ENCODE measurements at regions not wholly inside any gene's neighbourhood (a gene's known extent, or its start where the extent isn't known, plus 50 kb on each side); places are given as distances from the start of the nearest gene placed in this dataset.

GRCh38 chr13:111594606-111595005 is 274.2 kb downstream of the TEX29 start:
- TF ChIP-seq POLR2A (IDR thresholded peaks at IDR 0.05) (no peak), CTCF (IDR thresholded peaks at IDR 0.05) (no peak)

Data from uterus (tissue), 2 donors.